GM23338 (cell line): ENCODE measurements at regions not wholly inside any gene's neighbourhood (a gene's known extent, or its start where the extent isn't known, plus 50 kb on each side); places are given as distances from the start of the nearest gene placed in this dataset.
A peak's percentile ranks its signal among the peaks of the same experiment; 100 is the strongest.

ENCODE experiments used
- ATAC-seq: fragments of 200-7000 bp; cut with Tn5 transposase; 3 replicates; pipeline ENCODE4 v1.9.1; 2020
- DNase-seq: peaks from one replicate; pipeline ENCODE4 v3.0.0-alpha.2; 2015; ENCODE audit warnings: low spot score
- H2AFZ ChIP-seq: fragments of 200-600 bp; sonication (generic); 2 replicates; pipeline ENCODE4 v1.8.0; 2016; ENCODE audit warnings: antibody characterized with exemption, mild to moderate bottlenecking, moderate library complexity
- H3F3A ChIP-seq: fragments of 200-600 bp; sonication (generic); replicated peaks from 2 replicates; pipeline ENCODE4 v1.8.0; 2017; ENCODE audit warnings: antibody characterized with exemption, mixed run types, low read depth
- H3K27ac ChIP-seq: fragments of 200-600 bp; sonication (generic); 2 replicates; pipeline ENCODE4 v1.6.1; 2016; ENCODE audit warnings: low read depth
- H3K27me3 ChIP-seq: fragments of 200-600 bp; sonication (generic); 2 replicates; pipeline ENCODE4 v1.8.0; 2016; ENCODE audit warnings: mild to moderate bottlenecking, mixed run types, moderate library complexity; ENCODE audit not compliant: insufficient read depth
- H3K36me3 ChIP-seq: fragments of 200-600 bp; sonication (generic); 2 replicates; pipeline ENCODE4 v1.8.0; 2016; ENCODE audit warnings: mild to moderate bottlenecking; ENCODE audit not compliant: insufficient read depth
- H3K4me1 ChIP-seq: fragments of 200-600 bp; sonication (generic); 2 replicates; pipeline ENCODE4 v1.8.0; 2016; ENCODE audit warnings: mild to moderate bottlenecking, moderate library complexity; ENCODE audit not compliant: insufficient read depth
- H3K4me2 ChIP-seq: fragments of 200-600 bp; sonication (generic); 2 replicates; pipeline ENCODE4 v1.7.1; 2017; ENCODE audit warnings: mixed run types
- H3K4me3 ChIP-seq: fragments of 200-600 bp; sonication (generic); 2 replicates; pipeline ENCODE4 v1.6.1; 2016; ENCODE audit warnings: mixed run types
- H3K79me2 ChIP-seq: fragments of 200-600 bp; sonication (generic); replicated peaks from 2 replicates; pipeline ENCODE4 v1.8.0; 2017; ENCODE audit warnings: mild to moderate bottlenecking; ENCODE audit not compliant: insufficient read depth
- H3K9me2 ChIP-seq: fragments of 200-600 bp; sonication (generic); 2 replicates; pipeline ENCODE4 v1.8.0; 2017; ENCODE audit not compliant: insufficient read depth
- H4K20me1 ChIP-seq: fragments of 200-600 bp; sonication (generic); replicated peaks from 2 replicates; pipeline ENCODE4 v1.8.0; 2017; ENCODE audit warnings: mild to moderate bottlenecking; ENCODE audit not compliant: insufficient read depth
- H3K27ac Mint-ChIP-seq: 2 replicates; pipeline ENCODE4 v1.8.0; 2020; ENCODE audit warnings: inconsistent platforms, mild to moderate bottlenecking, moderate library complexity, mixed read lengths
- H3K27me3 Mint-ChIP-seq: 3 replicates; pipeline ENCODE4 v1.8.0; 2022; ENCODE audit warnings: low read depth, mild to moderate bottlenecking, moderate library complexity, mixed read lengths, inconsistent platforms; ENCODE audit not compliant: insufficient read depth, poor library complexity
- H3K36me3 Mint-ChIP-seq: 3 replicates; pipeline ENCODE4 v1.8.0; 2021; ENCODE audit warnings: low read depth, mild to moderate bottlenecking, inconsistent platforms, moderate library complexity, mixed read lengths
- H3K4me1 Mint-ChIP-seq: 3 replicates; pipeline ENCODE4 v1.8.0; 2020; ENCODE audit warnings: mild to moderate bottlenecking, inconsistent platforms, mixed read lengths
- H3K4me3 Mint-ChIP-seq: 3 replicates; pipeline ENCODE4 v1.8.0; 2021; ENCODE audit warnings: moderate library complexity, mild to moderate bottlenecking, inconsistent platforms, mixed read lengths
- H3K9me3 Mint-ChIP-seq: 3 replicates; pipeline ENCODE4 v1.8.0; 2020; ENCODE audit warnings: moderate library complexity, mild to moderate bottlenecking, inconsistent platforms, mixed read lengths
- CREB1 ChIP-seq: fragments of 250-450 bp; sonication (Bioruptor Pico); IDR thresholded peaks from 2 replicates; pipeline ENCODE4 v1.5.0; 2020; ENCODE audit warnings: low read depth, mild to moderate bottlenecking, moderate library complexity
- EZH2 ChIP-seq: fragments of 200-600 bp; sonication (generic); IDR thresholded peaks from one replicate; pipeline ENCODE4 v1.8.0; 2017; ENCODE audit warnings: antibody characterized with exemption, mild to moderate bottlenecking, low read depth; ENCODE audit not compliant: unreplicated experiment
- EZH2phosphoT487 ChIP-seq: fragments of 200-600 bp; sonication (generic); IDR thresholded peaks from one replicate; pipeline ENCODE4 v1.8.1; 2018; ENCODE audit warnings: antibody characterized with exemption; ENCODE audit not compliant: unreplicated experiment
- NANOG ChIP-seq: IDR thresholded peaks from 2 replicates; pipeline ENCODE4 v1.6.1; 2016; ENCODE audit warnings: antibody characterized with exemption, borderline replicate concordance
- STAT1 ChIP-seq: IDR thresholded peaks from one replicate; pipeline ENCODE4 v1.6.1; 2016; ENCODE audit warnings: antibody characterized with exemption; ENCODE audit not compliant: unreplicated experiment
- TF ChIP-seq, protein P1 (sequence below): IDR thresholded peaks from 2 replicates; pipeline ENCODE4 v1.6.1; 2016; ENCODE audit warnings: antibody characterized with exemption
- TF ChIP-seq, protein P2 (sequence below), 2 experiments: fragments of 200-600 bp in 1 of 2; sonication (generic) in 1 of 2; conservative IDR thresholded peaks; 2 replicates each; pipeline versions ENCODE4 v1.5.1 to v1.6.1; 2016 to 2017; ENCODE audit warnings: antibody characterized with exemption in 2 of 2, low read depth in 2 of 2, mild to moderate bottlenecking in 2 of 2, moderate library complexity in 1 of 2
- TF ChIP-seq, protein P3 (sequence below): fragments of 250-450 bp; sonication (Bioruptor Pico); IDR thresholded peaks from 2 replicates; pipeline ENCODE4 v1.5.0; 2020; ENCODE audit warnings: mild to moderate bottlenecking, moderate library complexity

DNA sequence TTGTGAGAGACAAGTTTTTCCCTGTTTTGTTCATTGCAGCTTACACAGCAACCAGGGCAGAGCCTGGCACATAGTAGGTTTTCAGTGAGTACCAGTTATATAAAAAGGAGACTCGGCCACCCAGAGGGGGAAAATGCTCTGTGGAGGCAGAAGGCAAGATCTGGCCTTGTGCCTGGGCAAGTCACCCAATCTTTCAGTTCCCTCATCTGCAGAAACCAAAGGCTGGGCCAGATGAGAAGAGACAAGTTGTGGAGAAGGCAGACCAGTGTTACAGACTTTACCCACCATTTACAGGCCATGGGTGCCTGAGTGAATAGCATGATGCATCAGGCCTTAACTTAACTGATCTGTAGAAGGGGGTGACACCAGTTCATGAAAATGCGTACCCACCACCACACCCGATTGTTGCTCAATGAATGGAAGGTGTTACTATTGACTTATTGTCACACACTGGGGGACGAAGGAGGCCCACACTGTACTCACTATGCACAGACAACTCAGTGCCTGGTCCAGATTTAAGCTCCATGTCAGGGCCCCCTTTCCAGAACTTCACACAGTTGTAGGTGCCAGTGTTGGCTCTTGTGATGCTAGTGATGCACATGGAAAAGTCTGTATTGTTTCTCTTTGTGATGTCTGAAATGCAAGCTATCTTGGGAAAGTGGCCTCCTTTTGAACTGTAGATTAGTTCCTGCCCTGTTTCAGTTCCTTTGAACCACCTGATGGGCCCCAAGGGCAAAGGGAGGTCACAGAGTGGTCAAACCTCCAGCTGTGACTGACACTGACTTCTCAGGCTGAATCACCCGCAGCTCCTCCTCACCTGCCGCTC lies 64.3 kb upstream of the SIRPG start:
- no peaks in the 10 kb centered on the region for H3K36me3 ChIP-seq
- DNase-seq = peak; percentile 88
- no peak overlapping the region for H3K4me3 ChIP-seq
- TF ChIP-seq EZH2 (no peak), NANOG (peak; percentile 91), CREB1 (CRISPR knock-in tag) (peak; percentile 30), EZH2phosphoT487 (no peak), STAT1 (no peak)
- TF ChIP-seq, protein P1, sequence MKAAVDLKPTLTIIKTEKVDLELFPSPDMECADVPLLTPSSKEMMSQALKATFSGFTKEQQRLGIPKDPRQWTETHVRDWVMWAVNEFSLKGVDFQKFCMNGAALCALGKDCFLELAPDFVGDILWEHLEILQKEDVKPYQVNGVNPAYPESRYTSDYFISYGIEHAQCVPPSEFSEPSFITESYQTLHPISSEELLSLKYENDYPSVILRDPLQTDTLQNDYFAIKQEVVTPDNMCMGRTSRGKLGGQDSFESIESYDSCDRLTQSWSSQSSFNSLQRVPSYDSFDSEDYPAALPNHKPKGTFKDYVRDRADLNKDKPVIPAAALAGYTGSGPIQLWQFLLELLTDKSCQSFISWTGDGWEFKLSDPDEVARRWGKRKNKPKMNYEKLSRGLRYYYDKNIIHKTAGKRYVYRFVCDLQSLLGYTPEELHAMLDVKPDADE = no peak
- TF ChIP-seq, protein P2, sequence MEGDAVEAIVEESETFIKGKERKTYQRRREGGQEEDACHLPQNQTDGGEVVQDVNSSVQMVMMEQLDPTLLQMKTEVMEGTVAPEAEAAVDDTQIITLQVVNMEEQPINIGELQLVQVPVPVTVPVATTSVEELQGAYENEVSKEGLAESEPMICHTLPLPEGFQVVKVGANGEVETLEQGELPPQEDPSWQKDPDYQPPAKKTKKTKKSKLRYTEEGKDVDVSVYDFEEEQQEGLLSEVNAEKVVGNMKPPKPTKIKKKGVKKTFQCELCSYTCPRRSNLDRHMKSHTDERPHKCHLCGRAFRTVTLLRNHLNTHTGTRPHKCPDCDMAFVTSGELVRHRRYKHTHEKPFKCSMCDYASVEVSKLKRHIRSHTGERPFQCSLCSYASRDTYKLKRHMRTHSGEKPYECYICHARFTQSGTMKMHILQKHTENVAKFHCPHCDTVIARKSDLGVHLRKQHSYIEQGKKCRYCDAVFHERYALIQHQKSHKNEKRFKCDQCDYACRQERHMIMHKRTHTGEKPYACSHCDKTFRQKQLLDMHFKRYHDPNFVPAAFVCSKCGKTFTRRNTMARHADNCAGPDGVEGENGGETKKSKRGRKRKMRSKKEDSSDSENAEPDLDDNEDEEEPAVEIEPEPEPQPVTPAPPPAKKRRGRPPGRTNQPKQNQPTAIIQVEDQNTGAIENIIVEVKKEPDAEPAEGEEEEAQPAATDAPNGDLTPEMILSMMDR (conservative IDR thresholded peaks at IDR 0.05; ENCODE audit: low read depth in 2 of 2) = no peak
- TF ChIP-seq, protein P3, sequence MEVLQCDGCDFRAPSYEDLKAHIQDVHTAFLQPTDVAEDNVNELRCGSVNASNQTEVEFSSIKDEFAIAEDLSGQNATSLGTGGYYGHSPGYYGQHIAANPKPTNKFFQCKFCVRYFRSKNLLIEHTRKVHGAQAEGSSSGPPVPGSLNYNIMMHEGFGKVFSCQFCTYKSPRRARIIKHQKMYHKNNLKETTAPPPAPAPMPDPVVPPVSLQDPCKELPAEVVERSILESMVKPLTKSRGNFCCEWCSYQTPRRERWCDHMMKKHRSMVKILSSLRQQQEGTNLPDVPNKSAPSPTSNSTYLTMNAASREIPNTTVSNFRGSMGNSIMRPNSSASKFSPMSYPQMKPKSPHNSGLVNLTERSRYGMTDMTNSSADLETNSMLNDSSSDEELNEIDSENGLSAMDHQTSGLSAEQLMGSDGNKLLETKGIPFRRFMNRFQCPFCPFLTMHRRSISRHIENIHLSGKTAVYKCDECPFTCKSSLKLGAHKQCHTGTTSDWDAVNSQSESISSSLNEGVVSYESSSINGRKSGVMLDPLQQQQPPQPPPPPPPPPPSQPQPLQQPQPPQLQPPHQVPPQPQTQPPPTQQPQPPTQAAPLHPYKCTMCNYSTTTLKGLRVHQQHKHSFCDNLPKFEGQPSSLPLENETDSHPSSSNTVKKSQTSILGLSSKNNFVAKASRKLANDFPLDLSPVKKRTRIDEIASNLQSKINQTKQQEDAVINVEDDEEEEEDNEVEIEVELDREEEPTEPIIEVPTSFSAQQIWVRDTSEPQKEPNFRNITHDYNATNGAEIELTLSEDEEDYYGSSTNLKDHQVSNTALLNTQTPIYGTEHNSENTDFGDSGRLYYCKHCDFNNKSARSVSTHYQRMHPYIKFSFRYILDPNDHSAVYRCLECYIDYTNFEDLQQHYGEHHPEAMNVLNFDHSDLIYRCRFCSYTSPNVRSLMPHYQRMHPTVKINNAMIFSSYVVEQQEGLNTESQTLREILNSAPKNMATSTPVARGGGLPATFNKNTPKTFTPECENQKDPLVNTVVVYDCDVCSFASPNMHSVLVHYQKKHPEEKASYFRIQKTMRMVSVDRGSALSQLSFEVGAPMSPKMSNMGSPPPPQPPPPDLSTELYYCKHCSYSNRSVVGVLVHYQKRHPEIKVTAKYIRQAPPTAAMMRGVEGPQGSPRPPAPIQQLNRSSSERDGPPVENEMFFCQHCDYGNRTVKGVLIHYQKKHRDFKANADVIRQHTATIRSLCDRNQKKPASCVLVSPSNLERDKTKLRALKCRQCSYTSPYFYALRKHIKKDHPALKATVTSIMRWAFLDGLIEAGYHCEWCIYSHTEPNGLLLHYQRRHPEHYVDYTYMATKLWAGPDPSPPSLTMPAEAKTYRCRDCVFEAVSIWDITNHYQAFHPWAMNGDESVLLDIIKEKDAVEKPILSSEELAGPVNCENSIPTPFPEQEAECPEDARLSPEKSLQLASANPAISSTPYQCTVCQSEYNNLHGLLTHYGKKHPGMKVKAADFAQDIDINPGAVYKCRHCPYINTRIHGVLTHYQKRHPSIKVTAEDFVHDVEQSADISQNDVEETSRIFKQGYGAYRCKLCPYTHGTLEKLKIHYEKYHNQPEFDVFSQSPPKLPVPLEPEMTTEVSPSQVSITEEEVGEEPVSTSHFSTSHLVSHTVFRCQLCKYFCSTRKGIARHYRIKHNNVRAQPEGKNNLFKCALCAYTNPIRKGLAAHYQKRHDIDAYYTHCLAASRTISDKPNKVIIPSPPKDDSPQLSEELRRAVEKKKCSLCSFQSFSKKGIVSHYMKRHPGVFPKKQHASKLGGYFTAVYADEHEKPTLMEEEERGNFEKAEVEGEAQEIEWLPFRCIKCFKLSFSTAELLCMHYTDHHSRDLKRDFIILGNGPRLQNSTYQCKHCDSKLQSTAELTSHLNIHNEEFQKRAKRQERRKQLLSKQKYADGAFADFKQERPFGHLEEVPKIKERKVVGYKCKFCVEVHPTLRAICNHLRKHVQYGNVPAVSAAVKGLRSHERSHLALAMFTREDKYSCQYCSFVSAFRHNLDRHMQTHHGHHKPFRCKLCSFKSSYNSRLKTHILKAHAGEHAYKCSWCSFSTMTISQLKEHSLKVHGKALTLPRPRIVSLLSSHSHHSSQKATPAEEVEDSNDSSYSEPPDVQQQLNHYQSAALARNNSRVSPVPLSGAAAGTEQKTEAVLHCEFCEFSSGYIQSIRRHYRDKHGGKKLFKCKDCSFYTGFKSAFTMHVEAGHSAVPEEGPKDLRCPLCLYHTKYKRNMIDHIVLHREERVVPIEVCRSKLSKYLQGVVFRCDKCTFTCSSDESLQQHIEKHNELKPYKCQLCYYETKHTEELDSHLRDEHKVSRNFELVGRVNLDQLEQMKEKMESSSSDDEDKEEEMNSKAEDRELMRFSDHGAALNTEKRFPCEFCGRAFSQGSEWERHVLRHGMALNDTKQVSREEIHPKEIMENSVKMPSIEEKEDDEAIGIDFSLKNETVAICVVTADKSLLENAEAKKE (CRISPR knock-in tag) = peak; percentile 74; the same call in 1 of the 2 replicates
- no peaks in the 10 kb centered on the region for H3K9me2 ChIP-seq
- no peak overlapping the region for H3K27ac ChIP-seq
- peaks cover 78% of the 10 kb centered on the region for H3K27me3 ChIP-seq
- H3K27ac Mint-ChIP-seq = no peak overlapping the region
- H3K4me3 Mint-ChIP-seq = no peak overlapping the region; the same call in 2 of the 3 replicates
- H3K27me3 Mint-ChIP-seq = peaks cover 21% of the 10 kb centered on the region
- 0 out of 3 replicates have a peak, but pooled peaks cover 6% of the 10 kb centered on the region for H3K9me3 Mint-ChIP-seq
- no peaks in the 10 kb centered on the region for H4K20me1 ChIP-seq
- no peaks in the 10 kb centered on the region for H3K36me3 Mint-ChIP-seq
- peaks cover 17% of the 10 kb centered on the region for H3K4me1 ChIP-seq
- peak; percentile 91 for ATAC-seq
- no peak overlapping the region for H2AFZ ChIP-seq
- peaks cover 24% of the 10 kb centered on the region for H3K4me1 Mint-ChIP-seq
- H3K4me2 ChIP-seq = peak overlapping the region; percentile 40
- H3K79me2 ChIP-seq = no peaks in the 10 kb centered on the region
- H3F3A ChIP-seq = no peaks in the 10 kb centered on the region
